ENCODE measurements at regions not wholly inside any gene's neighbourhood (a gene's known extent, or its start where the extent isn't known, plus 50 kb on each side); places are given as distances from the start of the nearest gene placed in this dataset.
"Not testable (repeated sequence)": the region's sequence is repeated elsewhere in the genome, so short reads cannot be mapped to it uniquely, and the experiment has no call there.

DNA sequence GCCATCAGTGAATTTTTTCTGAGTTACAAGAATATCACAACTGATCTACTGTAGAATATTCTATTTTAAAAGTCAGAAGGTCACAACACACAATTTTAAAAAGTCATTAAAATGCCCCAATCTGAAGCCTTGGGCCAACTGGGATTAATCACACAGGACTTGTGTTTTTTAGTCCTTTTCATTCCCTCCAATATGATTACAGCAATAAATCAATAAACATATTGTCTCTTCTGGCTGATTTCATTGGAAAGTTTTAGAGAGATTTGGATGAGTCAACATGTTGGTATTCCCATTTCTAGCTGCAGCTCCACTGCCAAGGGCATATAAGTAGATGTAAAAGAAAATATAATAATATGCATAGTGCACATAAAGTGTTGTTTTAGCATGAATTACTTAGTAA lies 85.8 kb downstream of the NIBAN1 start:
- peak; percentile 3 to 35 for DNase-seq (ENCODE audit: low read depth in 2 of 2)

DNA sequence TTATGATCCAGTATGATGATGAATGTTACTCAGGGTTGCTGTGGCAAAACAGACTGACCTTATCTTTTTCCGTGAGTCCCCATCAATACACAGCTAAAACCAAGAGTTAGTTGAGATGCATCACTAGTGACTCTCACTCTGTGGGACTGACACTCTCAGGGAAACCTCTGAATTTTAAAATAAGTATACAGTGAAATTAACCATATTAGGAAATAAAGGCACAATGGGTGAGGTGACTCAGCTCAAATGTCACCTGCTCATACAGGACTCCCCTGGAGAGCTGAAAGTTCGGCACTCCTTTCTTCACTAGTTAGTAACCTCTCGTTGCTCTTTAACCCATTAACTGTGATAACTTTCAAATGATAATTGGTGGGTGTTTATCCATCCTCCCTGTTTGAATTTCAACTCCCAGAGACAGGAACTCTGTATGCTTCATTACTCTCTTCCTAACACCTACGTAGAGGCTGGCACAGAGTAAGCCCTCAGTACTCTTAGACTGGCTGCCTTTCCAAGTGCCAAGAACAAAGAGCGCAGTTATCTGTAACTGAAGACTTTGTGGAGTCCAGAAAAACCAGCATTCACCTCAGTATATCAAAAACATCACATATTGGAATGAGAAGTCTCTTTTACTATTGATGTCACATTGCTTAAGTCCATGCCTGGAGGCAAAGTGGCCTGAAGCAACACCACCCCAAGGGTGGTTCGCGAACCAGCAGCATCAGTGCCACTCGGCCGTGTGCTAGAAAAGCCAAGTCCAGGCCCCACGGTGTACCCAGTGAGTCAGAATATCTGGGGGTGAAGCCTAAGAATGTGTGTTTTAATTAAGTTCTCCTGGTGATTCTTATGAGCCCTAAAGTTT lies 91.1 kb downstream of the NIBAN1 start:
- DNase-seq (ENCODE audit: low read depth in 2 of 2), result no peak

DNA sequence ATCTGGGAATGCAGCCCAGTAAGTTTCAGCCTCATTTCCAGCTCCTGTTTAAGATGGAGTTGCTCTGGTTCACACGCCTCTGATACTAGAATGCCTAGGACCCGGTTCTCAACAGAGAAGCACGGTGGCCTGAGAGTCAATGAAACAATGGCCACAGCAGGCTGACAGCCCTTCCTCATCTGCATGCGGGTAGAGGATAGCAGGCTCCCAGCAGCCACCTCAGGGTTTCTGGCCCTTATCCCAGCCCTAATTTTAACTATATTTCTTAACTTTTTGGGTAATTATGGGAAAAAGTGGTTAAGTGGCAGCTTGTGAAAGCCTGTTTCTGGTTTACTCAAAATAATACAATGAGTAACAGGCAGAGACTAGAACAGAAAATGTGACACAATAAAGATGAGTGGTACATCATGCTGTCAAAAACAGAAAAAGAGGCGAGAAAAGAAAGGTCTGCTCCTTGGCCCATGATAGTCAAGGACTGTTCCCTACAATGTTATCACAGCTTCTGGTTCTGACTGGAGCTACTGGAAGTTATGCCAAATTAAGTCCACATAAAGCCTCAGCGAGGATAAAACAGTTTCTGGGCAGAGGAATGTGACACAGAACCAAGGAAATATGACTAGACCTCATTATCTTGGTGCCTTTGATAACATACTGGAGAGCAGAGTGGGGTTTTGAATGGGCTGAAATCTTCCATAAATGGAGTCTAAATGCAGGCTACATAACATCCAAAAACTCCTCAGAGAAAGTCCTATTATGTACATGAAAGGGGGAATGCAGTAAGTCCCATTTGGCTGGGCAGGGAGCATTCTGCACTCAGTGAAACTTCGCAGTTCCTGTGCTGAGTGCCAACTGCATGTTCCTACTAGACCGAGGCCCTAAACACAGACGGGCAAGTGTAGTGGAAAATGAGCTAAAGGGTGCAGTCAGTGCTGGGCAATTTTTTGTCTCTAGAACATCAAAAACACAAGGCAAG lies 92.1 kb downstream of the NIBAN1 start:
- DNase-seq (ENCODE audit: low read depth in 2 of 2), result no peak

DNA sequence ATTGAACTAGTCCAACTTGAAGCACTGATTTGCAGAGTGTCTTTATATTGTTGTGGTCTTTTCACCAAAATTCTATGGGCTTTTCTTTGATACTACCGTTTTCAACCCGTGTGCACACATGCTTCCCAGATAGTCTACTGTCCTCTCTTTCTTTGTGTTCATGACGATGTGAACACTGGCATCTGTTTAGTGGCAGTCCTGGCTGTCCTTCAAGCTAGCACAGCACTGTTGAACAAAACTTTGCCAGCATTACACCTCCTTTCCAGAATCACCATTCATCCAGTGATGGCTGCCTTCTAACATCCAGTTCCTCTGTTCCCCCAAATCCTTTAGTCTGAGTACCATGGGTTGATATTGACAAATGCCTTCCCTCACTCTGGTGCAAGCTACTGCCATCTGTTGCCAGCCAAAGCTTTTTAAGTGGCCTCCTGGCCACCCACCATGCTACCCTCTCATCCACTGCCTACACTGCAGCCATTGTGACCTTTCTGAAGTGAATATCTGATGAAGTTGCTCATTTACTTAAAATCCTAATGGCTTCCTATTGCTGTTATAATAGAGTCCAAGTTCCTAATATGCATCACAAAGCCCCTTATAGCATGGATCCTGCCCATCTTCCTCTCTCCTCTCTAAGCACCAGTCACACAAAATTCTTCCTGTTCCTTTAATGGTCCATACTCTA lies 94.3 kb downstream of the NIBAN1 start:
- DNase-seq (ENCODE audit: low read depth in 2 of 2), result no peak

DNA sequence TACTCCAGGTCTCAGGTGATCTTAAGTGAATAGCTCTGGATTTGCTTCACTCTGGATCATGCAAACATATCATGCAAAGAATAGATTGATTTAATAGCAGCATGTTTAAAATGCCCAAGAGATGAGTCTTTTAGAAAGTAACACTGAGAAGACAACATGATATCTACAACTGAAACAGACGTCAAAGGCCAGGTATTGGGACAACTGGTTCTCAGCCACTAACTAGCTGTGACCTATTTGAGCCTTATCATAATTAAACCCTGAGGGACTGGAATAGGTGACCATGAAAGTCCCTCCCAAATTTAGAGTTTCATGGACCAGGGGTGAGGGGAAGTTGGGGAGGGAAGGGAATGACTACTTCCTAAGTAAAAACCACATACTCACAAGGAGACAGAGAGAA lies 95.7 kb downstream of the NIBAN1 start:
- no peak for DNase-seq (ENCODE audit: low read depth in 2 of 2)

DNA sequence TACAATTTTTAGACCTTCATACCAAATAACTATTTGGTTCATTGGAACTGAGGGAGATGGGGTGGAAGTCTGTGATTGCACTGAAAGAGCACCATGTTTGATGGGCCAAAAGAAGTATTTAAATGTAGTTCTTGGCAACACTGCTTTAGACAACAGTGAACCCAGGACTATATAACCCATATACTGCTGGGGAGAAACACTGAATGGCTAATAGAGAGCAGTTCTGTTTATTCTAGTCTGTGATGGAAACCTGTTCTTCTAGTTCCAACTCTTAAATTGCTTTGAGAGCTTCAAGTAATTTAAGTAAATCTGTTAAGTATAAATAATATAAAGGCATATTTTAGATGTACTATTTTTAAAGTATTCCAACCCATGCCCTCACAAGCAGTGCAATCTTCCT lies 96.3 kb downstream of the NIBAN1 start:
- no peak for DNase-seq (ENCODE audit: low read depth in 2 of 2)

DNA sequence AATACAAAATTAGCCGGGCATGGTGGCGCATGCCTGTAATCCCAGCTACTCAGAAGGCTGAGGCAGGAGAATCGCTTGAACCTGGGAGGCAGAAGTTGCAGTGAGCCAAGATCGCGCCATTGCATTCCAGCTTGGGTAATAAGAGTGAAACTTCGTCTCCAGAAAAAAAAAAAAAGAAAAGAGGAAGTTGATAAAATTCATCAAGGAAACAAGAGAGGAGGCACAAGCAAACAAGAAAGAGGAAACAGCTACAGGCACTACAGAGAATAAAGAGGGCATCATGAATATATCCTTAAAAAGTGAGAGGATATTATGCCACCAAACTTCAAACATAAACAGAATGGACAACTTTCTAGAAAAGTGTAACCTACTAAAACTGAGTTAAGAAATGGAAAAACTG lies 98.3 kb downstream of the NIBAN1 start:
- not testable (repeated sequence) for DNase-seq (ENCODE audit: low read depth in 2 of 2)

DNA sequence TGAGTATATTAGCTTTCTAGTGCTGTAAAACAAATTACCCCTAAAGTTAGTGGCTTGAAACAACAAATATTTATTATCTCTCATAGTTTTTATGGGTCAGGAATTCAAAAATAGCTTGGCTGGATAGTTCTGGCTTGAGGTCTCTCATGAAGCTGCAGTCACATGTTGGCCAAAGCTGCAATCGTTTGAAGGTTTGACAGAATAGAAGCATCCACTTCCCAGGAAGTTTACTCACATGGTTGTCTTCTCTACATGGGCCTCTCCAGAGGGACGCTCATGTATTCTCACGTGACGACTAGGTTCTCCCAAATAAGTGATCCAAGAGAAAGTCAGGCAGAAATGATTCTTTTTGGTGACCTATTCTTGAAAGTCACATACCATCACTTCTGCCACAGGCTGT lies 99.1 kb downstream of the NIBAN1 start:
- no peak for DNase-seq (ENCODE audit: low read depth in 2 of 2)

DNA sequence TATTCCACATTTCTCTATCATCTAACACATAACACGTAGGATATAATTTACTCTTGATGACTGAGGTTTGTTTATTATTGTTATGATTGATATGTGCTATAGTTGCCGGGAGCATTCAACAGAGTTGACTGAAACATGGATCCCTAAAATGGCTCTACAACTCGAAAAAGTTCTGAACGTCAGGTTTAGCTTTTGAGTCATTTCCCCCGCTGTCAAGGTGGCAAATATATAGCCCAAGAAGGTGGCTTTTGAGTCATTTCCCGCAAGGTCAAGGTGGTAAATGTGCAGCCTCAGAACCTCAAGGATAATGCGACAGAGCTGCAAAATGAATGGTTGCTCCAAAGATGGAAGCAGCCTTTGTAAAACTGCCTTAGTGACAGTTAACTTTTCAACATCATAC lies 104.0 kb downstream of the NIBAN1 start:
- no peak for DNase-seq (ENCODE audit: low read depth in 2 of 2)

DNA sequence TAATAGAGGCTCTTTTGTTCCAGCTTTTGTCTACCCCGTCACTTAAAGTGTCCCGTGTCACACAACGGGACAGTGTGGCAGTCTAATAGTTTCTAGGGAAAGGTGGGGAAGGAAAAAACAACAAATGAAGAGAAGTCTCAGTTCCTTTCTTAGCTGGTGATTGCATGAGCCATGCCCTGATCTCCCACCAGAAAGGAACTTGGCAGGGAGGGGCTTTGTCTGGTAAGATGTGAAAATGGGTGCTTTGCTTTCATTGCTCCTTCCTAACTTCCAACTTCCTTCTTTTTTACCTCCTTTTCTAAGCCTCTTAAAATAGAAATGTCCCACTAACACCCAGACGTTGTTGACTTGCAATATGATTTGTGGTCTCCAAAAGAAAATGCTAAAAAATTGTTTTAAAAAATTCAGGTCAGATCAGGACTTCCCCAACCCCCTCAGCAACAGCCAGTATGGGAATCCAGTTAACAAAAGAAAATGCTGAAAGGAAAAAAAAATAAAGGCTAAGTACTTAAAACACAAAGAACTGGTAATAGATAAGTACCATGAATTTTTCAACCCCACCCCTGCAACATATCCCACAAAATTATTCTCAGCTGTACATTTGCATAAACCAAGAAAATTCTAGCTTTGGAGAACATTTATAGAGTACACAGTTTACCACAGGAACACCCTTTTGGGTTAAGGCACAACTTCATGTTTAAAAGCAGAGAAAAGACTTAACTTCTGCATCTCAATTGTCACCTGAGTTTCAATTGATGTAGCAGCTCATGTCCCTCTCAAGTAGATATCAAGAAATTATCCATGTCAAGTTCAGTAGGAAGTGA lies 106.2 kb downstream of the NIBAN1 start:
- no peak for DNase-seq (ENCODE audit: low read depth in 2 of 2)

DNA sequence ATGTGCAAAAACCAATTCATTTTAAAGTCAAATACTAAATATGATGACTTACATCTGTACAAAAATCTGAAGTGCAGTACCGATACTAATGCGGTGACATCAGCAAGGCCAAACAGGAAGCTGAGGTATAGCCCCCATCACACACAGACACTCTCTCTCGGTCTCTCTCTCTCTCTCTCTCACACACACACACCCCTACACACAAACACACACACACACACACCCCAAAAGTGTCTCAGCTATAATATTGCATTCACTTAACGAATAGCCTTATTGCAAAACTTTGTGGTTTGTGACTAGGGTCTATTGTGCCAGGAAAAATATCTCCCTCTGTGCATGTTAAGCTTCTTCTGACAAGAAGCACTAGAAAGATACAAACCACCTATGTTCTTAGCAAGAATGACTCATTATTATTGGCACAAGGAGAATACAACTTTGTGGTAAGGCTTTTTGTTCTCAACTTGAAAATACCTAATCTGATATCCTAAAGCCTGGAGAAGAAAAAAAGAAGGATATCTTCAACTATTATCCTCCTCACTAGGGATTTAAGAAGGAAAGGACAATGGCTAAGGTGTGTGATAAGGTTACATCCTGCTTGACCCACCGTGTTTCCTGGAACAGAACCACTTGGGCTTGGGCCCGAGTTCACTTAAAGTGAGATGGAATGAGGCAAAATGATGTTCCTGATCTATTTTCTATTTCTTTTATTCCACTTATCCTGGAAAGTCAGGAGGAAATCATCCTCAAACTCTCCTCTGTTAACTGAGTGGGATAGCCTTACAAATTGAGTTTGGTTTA lies 107.1 kb downstream of the NIBAN1 start:
- no peak for DNase-seq (ENCODE audit: low read depth in 2 of 2)

DNA sequence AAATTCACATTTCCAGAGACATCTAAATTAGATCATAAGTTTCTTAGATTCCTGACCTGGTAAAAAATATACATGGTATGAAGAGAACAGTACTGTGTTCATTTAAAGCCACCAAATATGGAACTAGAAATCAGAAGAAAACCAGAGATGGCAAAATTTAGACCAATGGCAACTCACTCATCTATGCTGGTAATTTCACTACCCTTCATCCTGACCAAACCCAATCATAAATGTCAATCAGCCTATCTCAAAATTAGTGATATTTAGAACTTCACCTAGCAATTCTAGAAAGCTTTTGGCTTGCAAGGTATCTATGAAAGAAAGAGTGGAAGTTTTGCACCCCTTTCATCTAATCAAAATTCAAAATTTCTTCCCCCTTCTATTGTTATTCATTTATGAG lies 107.7 kb downstream of the NIBAN1 start:
- DNase-seq (ENCODE audit: low read depth in 2 of 2), result no peak

DNA sequence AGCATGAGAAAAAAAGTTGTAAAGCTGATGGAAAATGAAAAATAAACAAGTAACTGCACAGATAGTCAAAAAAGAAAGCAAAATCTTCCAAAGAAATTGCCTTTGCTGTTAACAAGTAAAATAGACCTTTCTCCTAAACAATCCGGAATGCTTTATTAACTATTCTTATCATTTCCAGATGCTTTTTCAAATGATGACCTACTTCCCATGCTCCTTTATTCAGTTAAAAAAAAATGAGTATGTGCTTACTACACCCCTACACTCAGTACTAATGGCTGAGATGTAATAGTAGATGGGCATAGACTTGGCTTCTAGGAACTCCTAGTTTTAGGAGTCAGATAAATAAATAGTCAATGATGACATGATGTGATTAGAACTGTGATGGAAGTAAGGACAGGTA lies 108.5 kb downstream of the NIBAN1 start:
- no peak for DNase-seq (ENCODE audit: low read depth in 2 of 2)

DNA sequence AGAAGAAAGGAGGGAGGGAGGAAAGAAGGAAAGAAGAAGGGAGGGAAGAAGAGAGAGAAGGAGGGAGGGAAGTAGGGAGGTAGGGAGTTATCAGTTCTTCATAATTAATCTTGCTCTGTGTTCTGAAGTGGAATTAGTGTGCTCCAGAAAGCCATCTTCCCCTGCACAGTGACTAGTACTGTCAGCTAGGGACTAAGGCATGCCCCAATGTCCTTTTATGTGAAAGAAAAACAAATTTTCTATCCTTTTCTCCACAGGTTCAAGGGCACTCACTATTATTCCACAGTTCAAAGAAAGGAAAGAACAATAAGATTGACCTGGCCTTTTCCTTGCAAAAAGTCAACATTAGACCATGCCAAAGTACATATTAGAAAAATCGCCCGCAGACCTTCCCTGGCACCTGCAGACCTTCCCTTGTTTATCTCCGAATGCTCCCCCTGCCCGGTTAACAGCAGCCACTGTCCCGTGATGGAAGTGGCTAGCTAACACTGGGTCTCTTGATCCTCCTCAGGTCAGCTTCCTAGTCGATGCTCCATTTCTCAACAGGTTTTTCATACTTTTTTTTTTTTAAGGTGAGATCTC lies 107.2 kb upstream of the EDEM3 start:
- peak in 1 of 2 donors; percentile 7 for DNase-seq (ENCODE audit: low read depth in 2 of 2)

DNA sequence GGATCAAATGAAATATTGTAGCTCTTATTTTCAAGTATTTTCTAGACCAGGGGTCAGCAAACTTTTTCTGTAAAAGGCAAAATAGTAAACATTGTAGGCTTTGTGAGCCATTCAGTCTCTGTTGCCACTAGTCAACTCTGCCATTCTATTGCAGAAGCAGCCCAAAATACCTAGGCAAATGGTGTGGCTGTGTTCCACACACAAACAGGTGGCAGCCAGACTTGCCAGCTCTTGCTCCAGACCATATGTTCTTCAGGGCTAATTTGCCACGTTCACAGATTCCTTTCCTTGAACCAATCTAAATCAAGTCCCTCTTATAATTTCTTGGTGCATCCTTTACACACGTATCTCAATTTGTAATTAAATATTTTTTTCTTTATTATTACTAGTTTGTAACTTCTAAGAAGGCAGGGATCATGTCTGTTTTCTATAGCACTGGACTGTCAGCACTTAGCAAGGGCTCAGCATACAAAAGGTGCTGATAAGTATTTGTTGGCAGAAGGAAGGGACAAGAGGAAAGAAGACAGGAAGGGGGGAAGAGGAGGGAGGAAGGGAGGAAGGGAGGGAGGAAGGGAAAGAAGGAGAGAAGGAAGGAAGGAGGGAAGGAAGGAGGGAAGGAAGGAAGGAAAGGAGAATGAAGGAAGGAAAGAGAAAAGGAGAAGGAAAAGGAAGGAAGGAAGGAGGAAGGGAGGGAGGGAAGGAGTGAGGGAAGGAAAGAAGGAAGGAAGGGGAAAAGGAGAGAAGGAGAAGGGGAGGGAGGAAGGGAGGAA lies 106.5 kb upstream of the EDEM3 start:
- DNase-seq (ENCODE audit: low read depth in 2 of 2), result no peak

DNA sequence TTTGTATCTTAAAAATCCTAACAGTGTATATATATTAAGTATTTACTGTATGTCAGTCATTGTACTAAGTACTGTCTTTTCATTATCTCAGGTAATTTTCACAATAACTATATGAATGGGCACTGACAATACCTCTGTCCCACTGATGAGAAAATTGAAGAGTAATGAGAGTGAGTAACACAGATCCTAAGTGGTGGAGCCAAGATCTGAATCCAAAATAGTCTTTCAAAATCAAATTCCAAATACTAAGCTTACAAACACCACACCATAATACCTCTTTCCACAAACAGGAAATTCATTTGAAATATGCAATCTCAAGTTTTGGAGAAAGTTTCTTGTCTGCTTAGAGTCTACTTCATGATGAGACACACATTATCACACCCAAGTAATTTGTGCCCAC lies 105.9 kb upstream of the EDEM3 start:
- no peak for DNase-seq (ENCODE audit: low read depth in 2 of 2)

DNA sequence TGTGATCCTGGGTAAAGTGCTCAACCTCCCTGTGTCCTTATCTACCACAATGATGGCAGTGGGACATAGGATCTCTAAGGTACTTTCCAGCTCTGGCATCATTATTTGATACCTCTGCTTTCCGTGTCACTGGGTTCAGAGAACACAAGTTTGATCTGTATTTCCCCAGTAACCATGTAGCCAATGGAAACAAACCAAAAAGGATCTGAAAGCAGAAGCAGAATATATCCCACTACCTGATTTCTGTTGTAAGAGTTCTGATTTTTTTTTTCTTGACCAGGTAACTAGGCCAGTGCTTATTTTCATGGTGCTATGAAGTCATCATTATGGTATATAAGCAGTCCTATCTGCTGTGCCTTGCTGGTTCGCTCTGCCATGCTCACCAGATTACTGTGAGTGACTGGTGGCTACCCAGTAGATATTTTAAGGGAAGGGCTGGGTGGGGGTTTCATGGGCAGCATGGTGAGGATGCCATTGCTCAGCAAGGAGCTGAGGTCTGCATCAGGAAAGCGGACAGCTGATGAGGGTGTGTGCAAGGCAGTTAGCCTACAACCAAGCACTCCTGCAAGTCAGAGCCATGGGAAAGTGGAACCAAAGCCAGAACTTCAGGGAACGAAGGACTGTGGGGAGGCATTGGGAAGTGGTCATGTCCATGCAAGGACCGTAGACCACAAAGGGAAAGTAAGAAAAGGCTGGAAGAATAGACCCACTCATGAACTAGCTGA lies 104.9 kb upstream of the EDEM3 start:
- DNase-seq (ENCODE audit: low read depth in 2 of 2), result no peak

DNA sequence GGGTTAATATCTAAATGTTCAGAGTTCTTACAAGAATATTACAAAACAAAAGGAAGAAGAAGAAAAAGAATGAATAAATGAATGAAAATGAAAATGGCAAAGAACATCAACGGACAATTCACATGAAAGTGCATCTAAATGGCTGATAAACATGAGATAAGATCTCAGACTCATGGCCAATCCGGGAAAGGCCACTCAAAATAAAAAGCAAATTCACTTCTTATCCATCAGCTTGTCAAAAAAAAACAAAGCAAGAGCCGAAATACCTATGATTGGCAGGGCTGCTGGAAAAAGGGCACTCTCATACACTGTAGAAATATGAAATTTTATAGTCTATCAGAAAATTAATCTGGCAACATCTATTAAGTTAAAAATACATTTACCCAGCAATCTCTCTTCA lies 103.6 kb upstream of the EDEM3 start:
- no peak for DNase-seq (ENCODE audit: low read depth in 2 of 2)
